ENCODE measurements at regions not wholly inside any gene's neighbourhood (a gene's known extent, or its start where the extent isn't known, plus 50 kb on each side); places are given as distances from the start of the nearest gene placed in this dataset.

GRCh38 chr15:29458361-29458760 is 188.7 kb upstream of the NSMCE3 start:
- H3K27me3 ChIP-seq (replicated peaks; ENCODE audit: insufficient read depth) = no peaks in the 10 kb centered on the region
- WGBS, 2 experiments (ENCODE audit: low coverage in 1 of 2, low lambda C conversion rate in 2 of 2, missing lambda C conversion rate in 2 of 2) = 32 to 34% methylated on average over 7 of the region's 7 CpGs
- H3F3A ChIP-seq (ENCODE audit: insufficient read depth) = no peaks in the 10 kb centered on the region
- H3K27ac ChIP-seq = no peak overlapping the region
- no peak overlapping the region for H3K9ac ChIP-seq
- no peak overlapping the region for H3K4me2 ChIP-seq (ENCODE audit: unreplicated experiment)
- no peaks in the 10 kb centered on the region for H3K79me2 ChIP-seq (ENCODE audit: insufficient read depth)
- H2AFZ ChIP-seq = no peak overlapping the region
- H3K9me3 ChIP-seq (ENCODE audit: low read depth) = no peaks in the 10 kb centered on the region
- in situ Hi-C loops (cut with MboI) = no loop called here
- no peaks in the 10 kb centered on the region for H3K4me1 ChIP-seq (ENCODE audit: insufficient read depth)
- no peak overlapping the region for H3K4me3 ChIP-seq
- no peaks in the 10 kb centered on the region for H3K9me2 ChIP-seq (ENCODE audit: insufficient read depth)
- TF ChIP-seq EZH2phosphoT487 (IDR thresholded peaks at IDR 0.05; ENCODE audit: insufficient read depth, low read depth) (no peak), EZH2 (IDR thresholded peaks at IDR 0.05; ENCODE audit: insufficient read depth, poor library complexity, severe bottlenecking) (no peak)
- no peak for DNase-seq
- no peaks in the 10 kb centered on the region for H3K36me3 ChIP-seq (ENCODE audit: low read depth)
- H4K20me1 ChIP-seq (ENCODE audit: insufficient read depth) = no peaks in the 10 kb centered on the region

GRCh38 chr15:29457729-29458128 is 188.1 kb upstream of the NSMCE3 start:
- Histone ChIP-seq H4K20me1 (ENCODE audit: insufficient read depth) (no peaks in the 10 kb centered on the region), H3F3A (ENCODE audit: insufficient read depth) (no peaks in the 10 kb centered on the region), H3K27me3 (replicated peaks; ENCODE audit: insufficient read depth) (no peaks in the 10 kb centered on the region), H3K27ac (no peak overlapping the region), H3K4me2 (ENCODE audit: unreplicated experiment) (no peak overlapping the region), H3K4me1 (ENCODE audit: insufficient read depth) (no peaks in the 10 kb centered on the region), H3K9ac (no peak overlapping the region), H3K79me2 (ENCODE audit: insufficient read depth) (no peaks in the 10 kb centered on the region), H2AFZ (no peak overlapping the region), H3K36me3 (ENCODE audit: low read depth) (no peaks in the 10 kb centered on the region), H3K9me2 (ENCODE audit: insufficient read depth) (no peaks in the 10 kb centered on the region), H3K9me3 (ENCODE audit: low read depth) (no peaks in the 10 kb centered on the region), H3K4me3 (no peak overlapping the region)
- no peak for DNase-seq
- WGBS, 2 experiments (ENCODE audit: low coverage in 1 of 2, low lambda C conversion rate in 2 of 2, missing lambda C conversion rate in 2 of 2) = 15 to 20% methylated on average over 6 of the region's 6 CpGs
- TF ChIP-seq EZH2 (IDR thresholded peaks at IDR 0.05; ENCODE audit: insufficient read depth, poor library complexity, severe bottlenecking) = no peak
- TF ChIP-seq EZH2phosphoT487 (IDR thresholded peaks at IDR 0.05; ENCODE audit: insufficient read depth, low read depth) = no peak
- in situ Hi-C loops (cut with MboI) = no loop called here

GRCh38 chr15:29456964-29457363 is 187.3 kb upstream of the NSMCE3 start:
- in situ Hi-C loops (cut with MboI) = no loop called here
- H3K36me3 ChIP-seq (ENCODE audit: low read depth) = no peaks in the 10 kb centered on the region
- no peaks in the 10 kb centered on the region for H3K4me1 ChIP-seq (ENCODE audit: insufficient read depth)
- H3K9ac ChIP-seq = no peak overlapping the region
- H3K9me3 ChIP-seq (ENCODE audit: low read depth) = no peaks in the 10 kb centered on the region
- H3K79me2 ChIP-seq (ENCODE audit: insufficient read depth) = no peaks in the 10 kb centered on the region
- no peak overlapping the region for H3K4me2 ChIP-seq (ENCODE audit: unreplicated experiment)
- H3K27ac ChIP-seq = no peak overlapping the region
- H3F3A ChIP-seq (ENCODE audit: insufficient read depth) = no peaks in the 10 kb centered on the region
- H3K4me3 ChIP-seq = no peak overlapping the region
- TF ChIP-seq EZH2phosphoT487 (IDR thresholded peaks at IDR 0.05; ENCODE audit: insufficient read depth, low read depth) = no peak
- no peak for TF ChIP-seq EZH2 (IDR thresholded peaks at IDR 0.05; ENCODE audit: insufficient read depth, poor library complexity, severe bottlenecking)
- 15 to 20% methylated on average over 8 of the region's 8 CpGs for WGBS, 2 experiments (ENCODE audit: low coverage in 1 of 2, low lambda C conversion rate in 2 of 2, missing lambda C conversion rate in 2 of 2)
- DNase-seq = no peak
- H4K20me1 ChIP-seq (ENCODE audit: insufficient read depth) = no peaks in the 10 kb centered on the region
- no peaks in the 10 kb centered on the region for H3K9me2 ChIP-seq (ENCODE audit: insufficient read depth)
- no peaks in the 10 kb centered on the region for H3K27me3 ChIP-seq (replicated peaks; ENCODE audit: insufficient read depth)
- H2AFZ ChIP-seq = no peak overlapping the region

- no peaks in the 10 kb centered on the region for H3F3A ChIP-seq (ENCODE audit: insufficient read depth)
These were observed 186.6 kb upstream of the NSMCE3 start for GRCh38 chr15:29456255-29456654.

GRCh38 chr15:29455530-29455929 is 185.9 kb upstream of the NSMCE3 start:
- DNase-seq = no peak
- no peaks in the 10 kb centered on the region for H4K20me1 ChIP-seq (ENCODE audit: insufficient read depth)
- H3K4me1 ChIP-seq (ENCODE audit: insufficient read depth) = no peaks in the 10 kb centered on the region
- H3K9me2 ChIP-seq (ENCODE audit: insufficient read depth) = no peaks in the 10 kb centered on the region
- no peaks in the 10 kb centered on the region for H3K27me3 ChIP-seq (replicated peaks; ENCODE audit: insufficient read depth)
- WGBS, 2 experiments (ENCODE audit: low coverage in 1 of 2, low lambda C conversion rate in 2 of 2, missing lambda C conversion rate in 2 of 2) = 25 to 29% methylated on average over 4 of the region's 4 CpGs
- H3K27ac ChIP-seq = no peak overlapping the region
- no peaks in the 10 kb centered on the region for H3K79me2 ChIP-seq (ENCODE audit: insufficient read depth)
- H2AFZ ChIP-seq = no peak overlapping the region
- in situ Hi-C loops (cut with MboI) = no loop called here
- no peak for TF ChIP-seq EZH2 (IDR thresholded peaks at IDR 0.05; ENCODE audit: insufficient read depth, poor library complexity, severe bottlenecking)
- TF ChIP-seq EZH2phosphoT487 (IDR thresholded peaks at IDR 0.05; ENCODE audit: insufficient read depth, low read depth) = no peak
- no peak overlapping the region for H3K4me2 ChIP-seq (ENCODE audit: unreplicated experiment)
- no peaks in the 10 kb centered on the region for H3K9me3 ChIP-seq (ENCODE audit: low read depth)
- no peak overlapping the region for H3K9ac ChIP-seq
- no peaks in the 10 kb centered on the region for H3F3A ChIP-seq (ENCODE audit: insufficient read depth)
- H3K4me3 ChIP-seq = no peak overlapping the region
- no peaks in the 10 kb centered on the region for H3K36me3 ChIP-seq (ENCODE audit: low read depth)

More at GRCh38 chr15:29456255-29456654, 186.6 kb upstream of the NSMCE3 start:
- no peaks in the 10 kb centered on the region for H3K36me3 ChIP-seq (ENCODE audit: low read depth)
- H3K4me2 ChIP-seq (ENCODE audit: unreplicated experiment) = no peak overlapping the region
- in situ Hi-C loops (cut with MboI) = no loop called here
- no peak for DNase-seq
- H3K27me3 ChIP-seq (replicated peaks; ENCODE audit: insufficient read depth) = no peaks in the 10 kb centered on the region
- no peak overlapping the region for H2AFZ ChIP-seq
- no peaks in the 10 kb centered on the region for H4K20me1 ChIP-seq (ENCODE audit: insufficient read depth)
- no peaks in the 10 kb centered on the region for H3K9me2 ChIP-seq (ENCODE audit: insufficient read depth)
- H3K4me1 ChIP-seq (ENCODE audit: insufficient read depth) = no peaks in the 10 kb centered on the region
- H3K27ac ChIP-seq = no peak overlapping the region
- no peak overlapping the region for H3K4me3 ChIP-seq
- TF ChIP-seq EZH2 (IDR thresholded peaks at IDR 0.05; ENCODE audit: insufficient read depth, poor library complexity, severe bottlenecking) = no peak
- no peak for TF ChIP-seq EZH2phosphoT487 (IDR thresholded peaks at IDR 0.05; ENCODE audit: insufficient read depth, low read depth)
- no peaks in the 10 kb centered on the region for H3K79me2 ChIP-seq (ENCODE audit: insufficient read depth)
- WGBS, 2 experiments (ENCODE audit: low coverage in 1 of 2, low lambda C conversion rate in 2 of 2, missing lambda C conversion rate in 2 of 2) = 35 to 40% methylated on average over 4 of the region's 4 CpGs
- no peak overlapping the region for H3K9ac ChIP-seq
- no peaks in the 10 kb centered on the region for H3K9me3 ChIP-seq (ENCODE audit: low read depth)
